ENCODE measurements at regions not wholly inside any gene's neighbourhood (a gene's known extent, or its start where the extent isn't known, plus 50 kb on each side); places are given as distances from the start of the nearest gene placed in this dataset.

GRCh38 chr14:83461521-83461920 lies 1927.9 kb upstream of the SEL1L start:
- TF ChIP-seq CTCF (IDR thresholded peaks at IDR 0.05; ENCODE audit: extremely low read depth in 1 of 2, insufficient read depth in 1 of 2, low read depth in 1 of 2, low read length in 2 of 2) (no peak), MAX (IDR thresholded peaks at IDR 0.05; ENCODE audit: insufficient read depth, insufficient read length) (no peak), EZH2 (IDR thresholded peaks at IDR 0.05; ENCODE audit: borderline replicate concordance, low read depth, low read length, severe bottlenecking) (no peak), POLR2A (IDR thresholded peaks at IDR 0.05; ENCODE audit: low read depth, low read length) (no peak), POLR2AphosphoS5 (IDR thresholded peaks at IDR 0.05; ENCODE audit: insufficient read depth, low read depth, low read length) (no peak), JUN (IDR thresholded peaks at IDR 0.05; ENCODE audit: borderline replicate concordance, insufficient read depth, insufficient read length, low read depth) (no peak)
